H9 (cell line): ENCODE measurements at regions not wholly inside any gene's neighbourhood (a gene's known extent, or its start where the extent isn't known, plus 50 kb on each side); places are given as distances from the start of the nearest gene placed in this dataset.

ENCODE experiments used
- DNase-seq: peaks from one replicate; pipeline ENCODE4 v3.0.0-alpha.2; 2017
- H2AFZ ChIP-seq: one replicate; pipeline ENCODE4 v1.6.1; 2013; ENCODE audit warnings: mild to moderate bottlenecking, low read length, control low read depth, moderate library complexity
- H2AK5ac ChIP-seq: 2 replicates; pipeline ENCODE4 v1.6.1; 2013; ENCODE audit warnings: low read length, control low read depth, mixed read lengths; ENCODE audit not compliant: insufficient read length
- H2BK120ac ChIP-seq: one replicate; pipeline ENCODE4 v1.6.1; 2013; ENCODE audit warnings: low read depth, mild to moderate bottlenecking, low read length, control low read depth, inconsistent platforms; ENCODE audit not compliant: poor library complexity, severe bottlenecking
- H2BK12ac ChIP-seq: 2 replicates; pipeline ENCODE4 v1.6.1; 2013; ENCODE audit warnings: low read length, control low read depth, mixed read lengths, low read depth; ENCODE audit not compliant: insufficient read length
- H2BK15ac ChIP-seq: 2 replicates; pipeline ENCODE4 v1.6.1; 2013; ENCODE audit warnings: low read depth, low read length, control low read depth
- H2BK20ac ChIP-seq: one replicate; pipeline ENCODE4 v1.6.1; 2013; ENCODE audit warnings: low read depth, mild to moderate bottlenecking, low read length, control low read depth, inconsistent platforms; ENCODE audit not compliant: poor library complexity, severe bottlenecking
- H2BK5ac ChIP-seq: 2 replicates; pipeline ENCODE4 v1.6.1; 2013; ENCODE audit warnings: low read length, control low read depth, mixed read lengths; ENCODE audit not compliant: insufficient read length
- H3K14ac ChIP-seq: 2 replicates; pipeline ENCODE4 v1.6.1; 2013; ENCODE audit warnings: low read length, control low read depth; ENCODE audit not compliant: insufficient read depth
- H3K18ac ChIP-seq: 2 replicates; pipeline ENCODE4 v1.6.1; 2013; ENCODE audit warnings: low read depth, mild to moderate bottlenecking, mixed read lengths, low read length, control low read depth; ENCODE audit not compliant: insufficient read length
- H3K23ac ChIP-seq: 2 replicates; pipeline ENCODE4 v1.6.1; 2013; ENCODE audit warnings: low read length, control low read depth, mixed read lengths, low read depth; ENCODE audit not compliant: insufficient read length
- H3K23me2 ChIP-seq: 2 replicates; pipeline ENCODE4 v1.6.1; 2013; ENCODE audit warnings: low read depth, mild to moderate bottlenecking, mixed read lengths, low read length, control low read depth; ENCODE audit not compliant: insufficient read length, poor library complexity, severe bottlenecking
- H3K27ac ChIP-seq: 2 replicates; pipeline ENCODE4 v1.5.1; 2013; ENCODE audit warnings: low read length, control low read depth, mixed read lengths, low read depth; ENCODE audit not compliant: insufficient read length
- H3K27me3 ChIP-seq: 2 replicates; pipeline ENCODE4 v1.6.1; 2013; ENCODE audit warnings: low read length, control low read depth, inconsistent platforms; ENCODE audit not compliant: insufficient read depth
- H3K4ac ChIP-seq: 2 replicates; pipeline ENCODE4 v1.6.1; 2013; ENCODE audit warnings: low read depth, mild to moderate bottlenecking, control low read depth, inconsistent platforms, low read length, moderate library complexity
- H3K4me1 ChIP-seq: 2 replicates; pipeline ENCODE4 v1.6.1; 2013; ENCODE audit warnings: low read length, control low read depth, inconsistent platforms; ENCODE audit not compliant: insufficient read depth
- H3K4me2 ChIP-seq: 2 replicates; pipeline ENCODE4 v1.6.1; 2013; ENCODE audit warnings: low read length, control low read depth, mixed read lengths; ENCODE audit not compliant: insufficient read length, insufficient read depth
- H3K56ac ChIP-seq: 2 replicates; pipeline ENCODE4 v1.6.1; 2013; ENCODE audit warnings: low read depth, mild to moderate bottlenecking, mixed read lengths, low read length, control low read depth; ENCODE audit not compliant: insufficient read length
- H3K79me1 ChIP-seq: 2 replicates; pipeline ENCODE4 v1.6.1; 2013; ENCODE audit warnings: low read depth, mild to moderate bottlenecking, moderate library complexity, low read length, control low read depth, inconsistent platforms; ENCODE audit not compliant: insufficient read depth, poor library complexity, severe bottlenecking
- H3K79me2 ChIP-seq: 2 replicates; pipeline ENCODE4 v1.6.1; 2013; ENCODE audit warnings: low read length, control low read depth, inconsistent platforms; ENCODE audit not compliant: insufficient read depth
- H3K9ac ChIP-seq: 2 replicates; pipeline ENCODE4 v1.6.1; 2013; ENCODE audit warnings: low read length, control low read depth, mixed read lengths; ENCODE audit not compliant: insufficient read length; ENCODE audit errors: extremely low read depth
- H3K9me3 ChIP-seq: one replicate; pipeline ENCODE4 v1.6.1; 2013; ENCODE audit warnings: low read depth, low read length, inconsistent platforms; ENCODE audit not compliant: control insufficient read depth
- H3T11ph ChIP-seq: one replicate; pipeline ENCODE4 v1.6.1; 2013; ENCODE audit warnings: mild to moderate bottlenecking, low read length, control low read depth, inconsistent platforms
- H4K20me1 ChIP-seq: one replicate; pipeline ENCODE4 v1.6.1; 2013; ENCODE audit not compliant: control insufficient read depth, insufficient read length, insufficient read depth
- H4K5ac ChIP-seq: 2 replicates; pipeline ENCODE4 v1.6.1; 2013; ENCODE audit warnings: low read depth, mild to moderate bottlenecking, mixed read lengths, low read length, control low read depth; ENCODE audit not compliant: insufficient read length
- H4K8ac ChIP-seq: replicated peaks from 2 replicates; pipeline ENCODE4 v1.6.1; 2013; ENCODE audit warnings: low read length, control low read depth, mixed read lengths, low read depth; ENCODE audit not compliant: insufficient read length
- H4K91ac ChIP-seq: 2 replicates; pipeline ENCODE4 v1.6.1; 2013; ENCODE audit warnings: low read depth, mild to moderate bottlenecking, moderate library complexity, mixed read lengths, low read length, control low read depth; ENCODE audit not compliant: insufficient read length
- H3K27ac Mint-ChIP-seq, 3 experiments: 2 replicates in 2 of 3; 3 replicates in 1 of 3; pipeline ENCODE4 v1.8.0; 2020 to 2021; ENCODE audit warnings: mixed read lengths in 3 of 3, mild to moderate bottlenecking in 1 of 3, moderate library complexity in 1 of 3
- H3K27me3 Mint-ChIP-seq: 2 replicates; pipeline ENCODE4 v1.8.0; 2021; ENCODE audit warnings: low read depth, mild to moderate bottlenecking, moderate library complexity, mixed read lengths
- H3K36me3 Mint-ChIP-seq, 3 experiments: 2 replicates in 2 of 3; 3 replicates in 1 of 3; pipeline ENCODE4 v1.8.0; 2020 to 2021; ENCODE audit warnings: low read depth in 3 of 3, mixed read lengths in 3 of 3; ENCODE audit not compliant: insufficient read depth in 1 of 3
- H3K4me1 Mint-ChIP-seq, 2 experiments: 2 replicates each; pipeline ENCODE4 v1.8.0; 2020; ENCODE audit warnings: mixed read lengths in 2 of 2
- H3K4me3 Mint-ChIP-seq, 2 experiments: 2 replicates in 1 of 2; 3 replicates in 1 of 2; pipeline ENCODE4 v1.8.0; 2020 to 2021; ENCODE audit warnings: mild to moderate bottlenecking in 2 of 2, mixed read lengths in 2 of 2, moderate library complexity in 1 of 2
- H3K9me3 Mint-ChIP-seq, 2 experiments: 2 replicates in 1 of 2; 3 replicates in 1 of 2; pipeline ENCODE4 v1.8.0; 2020; ENCODE audit warnings: mild to moderate bottlenecking in 2 of 2, mixed read lengths in 2 of 2, moderate library complexity in 1 of 2
- CTCF ChIP-seq: fragments of 200-600 bp; sonication (generic); conservative IDR thresholded peaks from 3 replicates; pipeline ENCODE4 v1.8.0; 2021; ENCODE audit warnings: antibody characterized with exemption, mild to moderate bottlenecking
- WGBS: extraction: QIAGEN DNeasy Blood & Tissue Kit; methylation state at CpG from one replicate; pipeline ENCODE4 v1.1.7; 2013; ENCODE audit warnings: missing lambda C conversion rate, low lambda C conversion rate, mixed read lengths; ENCODE audit not compliant: insufficient read length; ENCODE audit errors: extremely low coverage; 5-methylcytosine and 5-hydroxymethylcytosine counted together

GRCh38 chr17:36807496-36808179, 129.6 kb upstream of the LHX1 start:
- Histone ChIP-seq H3K79me2 (no peaks in the 10 kb centered on the region), H3K4ac (no peak overlapping the region), H3K27ac (no peak overlapping the region), H3K14ac (0 out of 2 replicates have a peak overlapping the region, but pooled peaks have one; percentile 12), H2AK5ac (no peak overlapping the region), H3K9ac (no peak overlapping the region), H3K56ac (no peak overlapping the region), H3K4me1 (no peaks in the 10 kb centered on the region; the same call in 1 of the 2 replicates), H3K79me1 (no peaks in the 10 kb centered on the region), H2BK20ac (no peak overlapping the region), H3K27me3 (peaks cover 8% of the 10 kb centered on the region; the same call in 1 of the 2 replicates), H4K8ac (no peak overlapping the region), H2BK120ac (no peak overlapping the region), H3K18ac (no peak overlapping the region), H3T11ph (no peak overlapping the region), H2BK15ac (no peak overlapping the region), H2BK5ac (no peak overlapping the region), H3K9me3 (no peaks in the 10 kb centered on the region), H3K23me2 (peaks cover 12% of the 10 kb centered on the region), H2AFZ (no peak overlapping the region), H2BK12ac (no peak overlapping the region), H4K20me1 (no peaks in the 10 kb centered on the region), H3K4me2 (peak overlapping the region; percentile 81), H4K5ac (no peak overlapping the region), H3K23ac (no peak overlapping the region), H4K91ac (no peak overlapping the region)
- Mint-ChIP-seq H3K4me1 (peaks cover 13 to 32% of the 10 kb centered on the region in 2 experiments), H3K27ac (no peak overlapping the region), H3K27me3 (peaks cover 81% of the 10 kb centered on the region), H3K9me3 (no peaks in the 10 kb centered on the region), H3K36me3 (no peaks in the 10 kb centered on the region), H3K4me3 (peak overlapping the region; percentile 63 to 74)
- TF ChIP-seq CTCF = no peak
- WGBS = no CpG with 5 or more reads among the region's 35 CpGs
- DNase-seq = peak; percentile 68
